Epidermal melanocyte (primary cell): ENCODE measurements at regions not wholly inside any gene's neighbourhood (a gene's known extent, or its start where the extent isn't known, plus 50 kb on each side); places are given as distances from the start of the nearest gene placed in this dataset.
A peak's percentile ranks its signal among the peaks of the same experiment; 100 is the strongest.
"Not testable (repeated sequence)": the region's sequence is repeated elsewhere in the genome, so short reads cannot be mapped to it uniquely, and the experiment has no call there.

Source experiments
- DNase-seq: peaks from one replicate; pipeline ENCODE4 v3.0.0; 2011; ENCODE audit warnings: low spot score; ENCODE audit not compliant: insufficient read length

GRCh38 chr13:24995225-24995804, 100.6 kb upstream of the PABPC3 start:
- peak; percentile 71 for DNase-seq

GRCh38 chr13:24997367-24997967, 98.5 kb upstream of the PABPC3 start:
- no peak for DNase-seq

GRCh38 chr13:24998433-24998832, 97.5 kb upstream of the PABPC3 start:
- no peak for DNase-seq

- DNase-seq = no peak
Measured at GRCh38 chr13:25001476-25002206, 94.3 kb upstream of the PABPC3 start.

GRCh38 chr13:25002311-25002710, 93.6 kb upstream of the PABPC3 start:
- DNase-seq = not testable (repeated sequence)

- not testable (repeated sequence) for DNase-seq
Measured at GRCh38 chr13:25004489-25004888, 91.4 kb upstream of the PABPC3 start.

GRCh38 chr13:25005050-25005497, 90.9 kb upstream of the PABPC3 start:
- not testable (repeated sequence) for DNase-seq

- DNase-seq = not testable (repeated sequence)
Measured at GRCh38 chr13:25007389-25007788, 88.5 kb upstream of the PABPC3 start.

GRCh38 chr13:25014398-25014973, 81.5 kb upstream of the PABPC3 start:
- not testable (repeated sequence) for DNase-seq

- DNase-seq = not testable (repeated sequence)
Measured at GRCh38 chr13:25017176-25017575, 78.8 kb upstream of the PABPC3 start.

- DNase-seq = not testable (repeated sequence)
Measured at GRCh38 chr13:25017808-25018728, 77.9 kb upstream of the PABPC3 start.

GRCh38 chr13:25018729-25019115, 77.2 kb upstream of the PABPC3 start:
- no peak for DNase-seq

GRCh38 chr13:25019741-25020140, 76.2 kb upstream of the PABPC3 start:
- not testable (repeated sequence) for DNase-seq

- no peak for DNase-seq
Measured at GRCh38 chr13:25024175-25024574, 71.8 kb upstream of the PABPC3 start.

GRCh38 chr13:25032160-25032559, 63.8 kb upstream of the PABPC3 start:
- no peak for DNase-seq

- DNase-seq = no peak
Measured at GRCh38 chr13:25034173-25034572, 61.8 kb upstream of the PABPC3 start.

GRCh38 chr13:25037057-25037813, 58.7 kb upstream of the PABPC3 start:
- peak; percentile 44 for DNase-seq

- no peak for DNase-seq
Measured at GRCh38 chr13:25042151-25042865, 53.6 kb upstream of the PABPC3 start.

- DNase-seq = no peak
Measured at GRCh38 chr13:25044071-25044470, 51.9 kb upstream of the PABPC3 start.
